Loucy (cell line): ENCODE measurements at regions not wholly inside any gene's neighbourhood (a gene's known extent, or its start where the extent isn't known, plus 50 kb on each side); places are given as distances from the start of the nearest gene placed in this dataset.

Experiments used
- EZH2phosphoT487 ChIP-seq: fragments of 200-600 bp; IDR thresholded peaks from 2 replicates; pipeline ENCODE4 v1.6.1; 2018; ENCODE audit warnings: antibody characterized with exemption, mild to moderate bottlenecking, moderate library complexity, borderline replicate concordance
- TF ChIP-seq, protein P1 (sequence below): fragments of 200-600 bp; sonication (generic); conservative IDR thresholded peaks from 2 replicates; pipeline ENCODE4 v1.5.1; 2014; ENCODE audit warnings: mild to moderate bottlenecking, antibody characterized with exemption, low read length

DNA sequence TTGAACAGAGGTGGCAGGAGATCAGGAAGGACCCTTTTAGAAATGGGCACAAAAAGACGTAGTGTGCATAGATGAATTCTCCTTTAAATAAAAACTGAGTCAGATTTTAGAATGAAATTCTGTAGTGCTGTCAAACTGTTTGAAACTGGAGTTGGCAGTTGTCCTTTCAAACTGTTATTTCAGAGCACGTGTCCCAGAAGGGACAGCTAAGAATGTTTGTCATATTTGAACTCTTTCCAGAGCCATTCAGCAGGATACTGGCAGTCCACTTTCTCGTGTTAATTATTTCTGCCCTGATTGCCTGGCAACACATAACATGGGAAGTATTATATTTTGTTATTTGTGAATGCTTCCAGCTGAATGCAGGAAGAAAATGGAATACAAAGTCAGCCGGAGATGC lies 212.3 kb upstream of the DPYD start:
- TF ChIP-seq, protein P1, sequence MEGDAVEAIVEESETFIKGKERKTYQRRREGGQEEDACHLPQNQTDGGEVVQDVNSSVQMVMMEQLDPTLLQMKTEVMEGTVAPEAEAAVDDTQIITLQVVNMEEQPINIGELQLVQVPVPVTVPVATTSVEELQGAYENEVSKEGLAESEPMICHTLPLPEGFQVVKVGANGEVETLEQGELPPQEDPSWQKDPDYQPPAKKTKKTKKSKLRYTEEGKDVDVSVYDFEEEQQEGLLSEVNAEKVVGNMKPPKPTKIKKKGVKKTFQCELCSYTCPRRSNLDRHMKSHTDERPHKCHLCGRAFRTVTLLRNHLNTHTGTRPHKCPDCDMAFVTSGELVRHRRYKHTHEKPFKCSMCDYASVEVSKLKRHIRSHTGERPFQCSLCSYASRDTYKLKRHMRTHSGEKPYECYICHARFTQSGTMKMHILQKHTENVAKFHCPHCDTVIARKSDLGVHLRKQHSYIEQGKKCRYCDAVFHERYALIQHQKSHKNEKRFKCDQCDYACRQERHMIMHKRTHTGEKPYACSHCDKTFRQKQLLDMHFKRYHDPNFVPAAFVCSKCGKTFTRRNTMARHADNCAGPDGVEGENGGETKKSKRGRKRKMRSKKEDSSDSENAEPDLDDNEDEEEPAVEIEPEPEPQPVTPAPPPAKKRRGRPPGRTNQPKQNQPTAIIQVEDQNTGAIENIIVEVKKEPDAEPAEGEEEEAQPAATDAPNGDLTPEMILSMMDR: no peak
- no peak for TF ChIP-seq EZH2phosphoT487
